ENCODE measurements at regions not wholly inside any gene's neighbourhood (a gene's known extent, or its start where the extent isn't known, plus 50 kb on each side); places are given as distances from the start of the nearest gene placed in this dataset.

- in situ Hi-C loops (cut with HindIII; ENCODE audit: low sequenced_read_pairs): no loop called here
- DNase-seq (ENCODE audit: low read depth): no peak
- no peak for TF ChIP-seq CTCF (IDR thresholded peaks at IDR 0.05; ENCODE audit: low read depth, low read length, missing control alignments)
Observed at GRCh38 chr1:172950528-172950927, 100.2 kb downstream of the TNFSF18 start.

GRCh38 chr1:172951730-172952365, 98.9 kb downstream of the TNFSF18 start:
- TF ChIP-seq CTCF (IDR thresholded peaks at IDR 0.05; ENCODE audit: low read depth, low read length, missing control alignments): no peak
- in situ Hi-C loops (cut with HindIII; ENCODE audit: low sequenced_read_pairs): no loop called here
- no peak for DNase-seq (ENCODE audit: low read depth)
- H3K4me3 ChIP-seq (ENCODE audit: low read depth, low read length): no peak overlapping the region

More at GRCh38 chr1:172950528-172950927, 100.2 kb downstream of the TNFSF18 start:
- H3K4me3 ChIP-seq (ENCODE audit: low read depth, low read length): no peak overlapping the region

GRCh38 chr1:172952516-172952915, 98.2 kb downstream of the TNFSF18 start:
- H3K4me3 ChIP-seq (ENCODE audit: low read depth, low read length): no peak overlapping the region
- TF ChIP-seq CTCF (IDR thresholded peaks at IDR 0.05; ENCODE audit: low read depth, low read length, missing control alignments): no peak
- in situ Hi-C loops (cut with HindIII; ENCODE audit: low sequenced_read_pairs): no loop called here
- DNase-seq (ENCODE audit: low read depth): no peak

GRCh38 chr1:172954476-172955150, 96.1 kb downstream of the TNFSF18 start:
- no peak for TF ChIP-seq CTCF (IDR thresholded peaks at IDR 0.05; ENCODE audit: low read depth, low read length, missing control alignments)
- no peak for DNase-seq (ENCODE audit: low read depth)
- no peak overlapping the region for H3K4me3 ChIP-seq (ENCODE audit: low read depth, low read length)
- in situ Hi-C loops (cut with HindIII; ENCODE audit: low sequenced_read_pairs): no loop called here

GRCh38 chr1:172955161-172955815, 95.5 kb downstream of the TNFSF18 start:
- no peak for TF ChIP-seq CTCF (IDR thresholded peaks at IDR 0.05; ENCODE audit: low read depth, low read length, missing control alignments)
- no peak for DNase-seq (ENCODE audit: low read depth)
- no peak overlapping the region for H3K4me3 ChIP-seq (ENCODE audit: low read depth, low read length)
- in situ Hi-C loops (cut with HindIII; ENCODE audit: low sequenced_read_pairs): no loop called here

- DNase-seq (ENCODE audit: low read depth): no peak
- in situ Hi-C loops (cut with HindIII; ENCODE audit: low sequenced_read_pairs): no loop called here
- H3K4me3 ChIP-seq (ENCODE audit: low read depth, low read length): no peak overlapping the region
- TF ChIP-seq CTCF (IDR thresholded peaks at IDR 0.05; ENCODE audit: low read depth, low read length, missing control alignments): no peak
Observed at GRCh38 chr1:172956871-172957270, 93.9 kb downstream of the TNFSF18 start.
